ENCODE measurements at regions not wholly inside any gene's neighbourhood (a gene's known extent, or its start where the extent isn't known, plus 50 kb on each side); places are given as distances from the start of the nearest gene placed in this dataset.

DNA sequence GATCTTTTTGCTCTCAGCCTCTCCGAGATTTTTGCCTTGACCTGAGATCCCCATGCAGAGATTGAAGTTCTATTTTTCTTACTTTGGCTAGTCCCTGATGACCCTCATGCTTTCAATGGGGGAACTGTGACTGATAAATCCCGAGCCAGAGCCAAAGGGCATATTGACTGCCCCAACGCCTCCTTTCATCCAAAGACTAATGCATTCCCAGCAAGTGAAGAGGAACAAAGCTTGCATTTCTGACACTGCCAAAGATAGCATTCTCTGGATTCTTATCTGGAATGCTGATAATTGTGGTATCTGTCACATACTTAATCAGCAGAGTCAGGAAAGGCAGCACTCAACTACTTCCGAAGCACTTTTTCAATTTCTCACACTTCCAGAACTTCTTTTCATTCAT is 152.3 kb upstream of the EGLN3 start:
- no peaks in the 10 kb centered on the region for H3K9me3 ChIP-seq (ENCODE audit: control insufficient read depth, low read length)
- 87 to 91% methylated on average over 4 of the region's 4 CpGs for WGBS, 2 donors
- DNase-seq (no peak), ATAC-seq (ENCODE audit: low FRiP score) (no peak)
- no peak overlapping the region for H3K27ac ChIP-seq (ENCODE audit: low read depth in 1 of 2, low read length in 2 of 2)
- H3K36me3 ChIP-seq (ENCODE audit: control insufficient read depth in 1 of 2, insufficient read depth in 2 of 2, low read length in 1 of 2) = no peaks in the 10 kb centered on the region
- intact Hi-C loops (cut with DNase I) = no loop called here
- H3K27me3 ChIP-seq (ENCODE audit: control insufficient read depth in 1 of 2, insufficient read depth in 2 of 2, low read length in 1 of 2) = no peaks in the 10 kb centered on the region
- H3K4me3 ChIP-seq (ENCODE audit: low read length in 2 of 2) = no peak overlapping the region
- no peaks in the 10 kb centered on the region for H3K4me1 ChIP-seq (ENCODE audit: control insufficient read depth in 1 of 2, insufficient read depth in 2 of 2, low read length in 2 of 2)

- intact Hi-C loops (cut with DNase I) = loop anchor here (2.0 kb wide), 4 partner anchors 129 to 261 kb away; partner anchors contain the start of gene EGLN3 (in 1 of the 2)
- Histone ChIP-seq H3K36me3 (ENCODE audit: control insufficient read depth in 1 of 2, insufficient read depth in 2 of 2, low read length in 1 of 2) (no peaks in the 10 kb centered on the region), H3K27me3 (ENCODE audit: control insufficient read depth in 1 of 2, insufficient read depth in 2 of 2, low read length in 1 of 2) (no peaks in the 10 kb centered on the region), H3K27ac (ENCODE audit: low read depth in 1 of 2, low read length in 2 of 2) (no peak overlapping the region), H3K9me3 (ENCODE audit: control insufficient read depth, low read length) (no peaks in the 10 kb centered on the region), H3K4me1 (ENCODE audit: control insufficient read depth in 1 of 2, insufficient read depth in 2 of 2, low read length in 2 of 2) (no peaks in the 10 kb centered on the region), H3K4me3 (ENCODE audit: low read length in 2 of 2) (no peak overlapping the region)
- DNase-seq = no peak
- 74 to 79% methylated on average over 5 of the region's 5 CpGs for WGBS, 2 donors
- no peak for ATAC-seq (ENCODE audit: low FRiP score)
Observed at GRCh38 chr14:34099635-34100034, 148.8 kb upstream of the EGLN3 start.

- ATAC-seq (ENCODE audit: low FRiP score) (no peak), DNase-seq (no peak)
- intact Hi-C loops (cut with DNase I) = loop anchor here (2.0 kb wide), 4 partner anchors 130 to 260 kb away; partner anchors contain the start of gene EGLN3 (in 1 of the 2)
- Histone ChIP-seq H3K4me1 (ENCODE audit: control insufficient read depth in 1 of 2, insufficient read depth in 2 of 2, low read length in 2 of 2) (no peaks in the 10 kb centered on the region), H3K27me3 (ENCODE audit: control insufficient read depth in 1 of 2, insufficient read depth in 2 of 2, low read length in 1 of 2) (no peaks in the 10 kb centered on the region), H3K27ac (ENCODE audit: low read depth in 1 of 2, low read length in 2 of 2) (no peak overlapping the region), H3K9me3 (ENCODE audit: control insufficient read depth, low read length) (no peaks in the 10 kb centered on the region), H3K4me3 (ENCODE audit: low read length in 2 of 2) (no peak overlapping the region), H3K36me3 (ENCODE audit: control insufficient read depth in 1 of 2, insufficient read depth in 2 of 2, low read length in 1 of 2) (no peaks in the 10 kb centered on the region)
Observed at GRCh38 chr14:34098985-34099349, 148.1 kb upstream of the EGLN3 start.

DNA sequence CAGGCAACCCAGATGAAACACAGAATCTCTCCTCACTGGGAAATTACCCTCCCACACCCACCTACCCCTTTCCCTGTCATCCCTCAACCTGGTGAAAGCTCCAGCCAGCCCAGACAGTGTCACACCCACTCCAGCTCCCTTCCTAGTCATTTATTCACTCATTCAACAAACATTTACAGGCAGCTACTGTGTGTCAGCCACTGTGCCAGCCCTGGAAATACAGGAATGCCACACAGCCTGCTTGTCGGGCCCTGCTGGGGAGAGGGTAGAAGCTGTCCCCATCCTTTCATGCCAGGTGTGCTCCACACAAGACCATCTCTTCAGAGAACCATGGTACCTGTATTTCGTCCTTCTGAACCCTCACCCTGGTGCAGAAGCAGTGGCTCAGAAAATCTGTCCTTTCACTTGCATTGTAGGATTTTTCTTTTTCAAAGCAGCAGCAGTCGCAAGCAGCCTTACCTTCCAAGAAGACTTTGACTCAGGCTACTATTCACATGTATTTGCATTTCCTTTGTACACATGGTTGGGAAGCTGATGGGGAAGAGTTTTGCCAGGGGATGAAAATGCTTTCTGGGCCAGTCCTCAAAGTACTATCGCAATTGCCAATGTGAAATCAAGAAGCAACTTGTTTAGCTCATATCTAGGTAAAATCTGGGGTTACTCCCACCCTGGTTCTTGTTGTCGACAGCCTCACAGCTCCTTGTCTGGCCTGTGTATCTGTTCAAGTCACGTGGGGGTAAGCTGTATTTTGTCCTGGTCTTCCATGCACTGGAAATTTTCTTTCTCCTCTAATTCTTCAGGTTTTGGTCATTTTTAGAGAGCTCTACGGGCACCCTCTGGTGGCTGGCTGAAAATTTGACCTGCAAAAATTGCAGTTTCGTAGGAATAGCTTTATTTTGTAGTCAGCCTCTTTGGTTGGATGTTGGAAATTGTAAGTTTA is 147.4 kb upstream of the EGLN3 start:
- WGBS, 2 donors = 42 to 46% methylated on average over 8 of the region's 8 CpGs
- intact Hi-C loops (cut with DNase I) = loop anchor here (2.0 kb wide), 4 partner anchors 130 to 260 kb away; partner anchors contain the start of gene EGLN3 (in 1 of the 2)
- DNase-seq (no peak), ATAC-seq (ENCODE audit: low FRiP score) (peak; percentile 54)
- Histone ChIP-seq H3K36me3 (ENCODE audit: control insufficient read depth in 1 of 2, insufficient read depth in 2 of 2, low read length in 1 of 2) (no peaks in the 10 kb centered on the region), H3K27me3 (ENCODE audit: control insufficient read depth in 1 of 2, insufficient read depth in 2 of 2, low read length in 1 of 2) (no peaks in the 10 kb centered on the region), H3K4me1 (ENCODE audit: control insufficient read depth in 1 of 2, insufficient read depth in 2 of 2, low read length in 2 of 2) (no peaks in the 10 kb centered on the region), H3K9me3 (ENCODE audit: control insufficient read depth, low read length) (no peaks in the 10 kb centered on the region), H3K27ac (ENCODE audit: low read depth in 1 of 2, low read length in 2 of 2) (no peak overlapping the region), H3K4me3 (ENCODE audit: low read length in 2 of 2) (no peak overlapping the region)

DNA sequence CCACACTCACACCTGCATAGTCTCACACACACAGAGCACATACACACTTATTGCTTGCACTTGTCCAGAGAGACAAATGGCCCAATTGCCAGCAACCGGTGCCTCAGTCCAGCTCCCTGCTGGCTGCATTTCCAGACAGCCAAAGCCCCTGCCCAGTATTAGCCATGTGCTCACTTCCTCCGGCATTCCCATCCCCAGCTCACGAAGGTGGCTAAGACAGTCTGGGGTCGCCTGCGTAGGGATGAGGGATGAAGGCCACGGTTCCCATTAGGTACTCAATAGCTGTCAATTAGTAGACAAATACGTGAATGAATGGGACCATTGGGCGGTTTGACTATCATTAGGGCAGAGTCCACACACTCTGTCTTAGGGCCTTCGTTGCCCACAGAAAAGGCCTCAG is 146.8 kb upstream of the EGLN3 start:
- DNase-seq = no peak
- no peak overlapping the region for H3K4me3 ChIP-seq (ENCODE audit: low read length in 2 of 2)
- intact Hi-C loops (cut with DNase I) = loop anchor here (2.0 kb wide), 4 partner anchors 131 to 259 kb away; partner anchors contain the start of gene EGLN3 (in 1 of the 2)
- no peaks in the 10 kb centered on the region for H3K9me3 ChIP-seq (ENCODE audit: control insufficient read depth, low read length)
- no peaks in the 10 kb centered on the region for H3K36me3 ChIP-seq (ENCODE audit: control insufficient read depth in 1 of 2, insufficient read depth in 2 of 2, low read length in 1 of 2)
- H3K27ac ChIP-seq (ENCODE audit: low read depth in 1 of 2, low read length in 2 of 2) = no peak overlapping the region
- no peaks in the 10 kb centered on the region for H3K27me3 ChIP-seq (ENCODE audit: control insufficient read depth in 1 of 2, insufficient read depth in 2 of 2, low read length in 1 of 2)
- no peaks in the 10 kb centered on the region for H3K4me1 ChIP-seq (ENCODE audit: control insufficient read depth in 1 of 2, insufficient read depth in 2 of 2, low read length in 2 of 2)
- WGBS, 2 donors = 84 to 87% methylated on average over 9 of the region's 9 CpGs
- ATAC-seq (ENCODE audit: low FRiP score) = no peak

DNA sequence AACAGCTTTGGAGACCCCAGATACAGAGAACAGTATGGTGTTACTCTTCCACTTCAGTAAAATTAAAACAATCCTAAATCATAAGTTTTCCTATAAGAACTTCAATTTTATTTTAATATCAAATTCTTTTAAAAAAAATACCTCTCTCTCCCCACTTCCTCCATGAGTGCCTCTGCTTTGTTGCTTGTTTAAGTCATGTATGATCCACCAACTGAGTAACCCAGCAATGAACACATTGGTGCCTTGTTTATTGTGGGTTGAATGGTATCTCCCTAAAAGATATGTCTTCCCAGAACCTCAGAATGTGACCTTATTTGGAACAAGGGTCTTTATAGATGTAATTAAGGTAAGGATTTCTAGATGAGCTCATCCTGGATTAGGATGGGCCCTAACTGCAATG is 143.5 kb upstream of the EGLN3 start:
- no peak for DNase-seq
- H3K4me1 ChIP-seq (ENCODE audit: control insufficient read depth in 1 of 2, insufficient read depth in 2 of 2, low read length in 2 of 2) = no peaks in the 10 kb centered on the region
- no peaks in the 10 kb centered on the region for H3K9me3 ChIP-seq (ENCODE audit: control insufficient read depth, low read length)
- no peak overlapping the region for H3K27ac ChIP-seq (ENCODE audit: low read depth in 1 of 2, low read length in 2 of 2)
- no peaks in the 10 kb centered on the region for H3K36me3 ChIP-seq (ENCODE audit: control insufficient read depth in 1 of 2, insufficient read depth in 2 of 2, low read length in 1 of 2)
- intact Hi-C loops (cut with DNase I) = no loop called here
- ATAC-seq (ENCODE audit: low FRiP score) = no peak
- H3K4me3 ChIP-seq (ENCODE audit: low read length in 2 of 2) = no peak overlapping the region
- H3K27me3 ChIP-seq (ENCODE audit: control insufficient read depth in 1 of 2, insufficient read depth in 2 of 2, low read length in 1 of 2) = no peaks in the 10 kb centered on the region

DNA sequence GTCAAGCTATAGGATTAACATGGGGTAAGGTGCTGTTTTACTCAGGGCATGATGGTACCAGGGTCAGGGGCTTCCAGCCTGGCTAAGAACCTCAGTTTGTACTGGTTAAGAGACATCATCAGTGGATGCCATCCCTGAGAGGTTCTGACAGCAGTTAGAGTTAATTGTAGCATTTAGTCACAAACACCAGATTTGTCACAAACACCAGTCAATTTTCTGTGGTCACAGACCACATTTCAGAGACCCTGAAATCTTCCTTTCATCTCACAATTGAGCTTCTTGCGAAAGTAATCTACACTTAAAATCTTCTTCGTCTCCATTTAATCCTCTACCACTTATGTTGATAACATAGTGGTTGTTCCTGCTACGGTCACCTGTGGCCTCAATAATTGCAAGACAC is 143.0 kb upstream of the EGLN3 start:
- no peak for DNase-seq
- H3K27ac ChIP-seq (ENCODE audit: low read depth in 1 of 2, low read length in 2 of 2) = no peak overlapping the region
- H3K27me3 ChIP-seq (ENCODE audit: control insufficient read depth in 1 of 2, insufficient read depth in 2 of 2, low read length in 1 of 2) = no peaks in the 10 kb centered on the region
- H3K9me3 ChIP-seq (ENCODE audit: control insufficient read depth, low read length) = no peaks in the 10 kb centered on the region
- intact Hi-C loops (cut with DNase I) = no loop called here
- no peak overlapping the region for H3K4me3 ChIP-seq (ENCODE audit: low read length in 2 of 2)
- no peaks in the 10 kb centered on the region for H3K36me3 ChIP-seq (ENCODE audit: control insufficient read depth in 1 of 2, insufficient read depth in 2 of 2, low read length in 1 of 2)
- WGBS, 2 donors = 95 to 99% methylated on average over 3 of the region's 3 CpGs
- H3K4me1 ChIP-seq (ENCODE audit: control insufficient read depth in 1 of 2, insufficient read depth in 2 of 2, low read length in 2 of 2) = no peaks in the 10 kb centered on the region
- no peak for ATAC-seq (ENCODE audit: low FRiP score)

GRCh38 chr14:34090451-34090850 is 139.6 kb upstream of the EGLN3 start:
- Histone ChIP-seq H3K27me3 (ENCODE audit: control insufficient read depth in 1 of 2, insufficient read depth in 2 of 2, low read length in 1 of 2) (no peaks in the 10 kb centered on the region), H3K4me3 (ENCODE audit: low read length in 2 of 2) (no peak overlapping the region), H3K4me1 (ENCODE audit: control insufficient read depth in 1 of 2, insufficient read depth in 2 of 2, low read length in 2 of 2) (no peaks in the 10 kb centered on the region), H3K36me3 (ENCODE audit: control insufficient read depth in 1 of 2, insufficient read depth in 2 of 2, low read length in 1 of 2) (no peaks in the 10 kb centered on the region), H3K9me3 (ENCODE audit: control insufficient read depth, low read length) (no peaks in the 10 kb centered on the region), H3K27ac (ENCODE audit: low read depth in 1 of 2, low read length in 2 of 2) (no peak overlapping the region)
- no peak for ATAC-seq (ENCODE audit: low FRiP score)
- no peak for DNase-seq
- intact Hi-C loops (cut with DNase I) = no loop called here

- Histone ChIP-seq H3K4me1 (ENCODE audit: control insufficient read depth in 1 of 2, insufficient read depth in 2 of 2, low read length in 2 of 2) (no peaks in the 10 kb centered on the region), H3K27ac (ENCODE audit: low read depth in 1 of 2, low read length in 2 of 2) (no peak overlapping the region), H3K36me3 (ENCODE audit: control insufficient read depth in 1 of 2, insufficient read depth in 2 of 2, low read length in 1 of 2) (no peaks in the 10 kb centered on the region), H3K4me3 (ENCODE audit: low read length in 2 of 2) (no peak overlapping the region), H3K9me3 (ENCODE audit: control insufficient read depth, low read length) (no peaks in the 10 kb centered on the region), H3K27me3 (ENCODE audit: control insufficient read depth in 1 of 2, insufficient read depth in 2 of 2, low read length in 1 of 2) (no peaks in the 10 kb centered on the region)
- intact Hi-C loops (cut with DNase I) = no loop called here
- ATAC-seq (ENCODE audit: low FRiP score) (no peak), DNase-seq (no peak)
- WGBS, 2 donors = 41% methylated on average over 2 of the region's 2 CpGs
Observed at GRCh38 chr14:34088914-34089313, 138.0 kb upstream of the EGLN3 start.
